ENCODE measurements at regions not wholly inside any gene's neighbourhood (a gene's known extent, or its start where the extent isn't known, plus 50 kb on each side); places are given as distances from the start of the nearest gene placed in this dataset.

- TF ChIP-seq CHD7 (IDR thresholded peaks at IDR 0.05; ENCODE audit: insufficient replicate concordance, low read length) (no peak), PHF8 (conservative IDR thresholded peaks at IDR 0.05; ENCODE audit: low read depth, low read length) (no peak), CBX8 (IDR thresholded peaks at IDR 0.05; ENCODE audit: borderline replicate concordance, low read depth, low read length) (no peak), USF2 (IDR thresholded peaks at IDR 0.05; ENCODE audit: low read length) (no peak), CHD1 (IDR thresholded peaks at IDR 0.05; ENCODE audit: low read depth, low read length) (no peak), RXRA (IDR thresholded peaks at IDR 0.05; ENCODE audit: insufficient read depth, low read depth, low read length) (no peak), RBBP5 (IDR thresholded peaks at IDR 0.05; ENCODE audit: borderline replicate concordance, low read depth, low read length) (no peak), MAX (IDR thresholded peaks at IDR 0.05) (no peak)
Observed at GRCh38 chr5:124492444-124493224, 253.8 kb downstream of the ZNF608 start (continued).

All from H1 (cell line).